Panc1 (cell line): ENCODE measurements at regions not wholly inside any gene's neighbourhood (a gene's known extent, or its start where the extent isn't known, plus 50 kb on each side); places are given as distances from the start of the nearest gene placed in this dataset.
"Not testable (repeated sequence)": the region's sequence is repeated elsewhere in the genome, so short reads cannot be mapped to it uniquely, and the experiment has no call there.

Experiments
- ATAC-seq: fragments of 200-7000 bp; cut with Tn5 transposase; 2 replicates; pipeline ENCODE4 v1.9.1; 2020; ENCODE audit warnings: mild to moderate bottlenecking, moderate library complexity
- BruUV-seq: library from RNA; stranded (reverse); fragments of 400-500 nt; replicated peaks from 2 replicates; lab custom pipeline; 2021; lab: Mats Ljungman, UMichigan
- CTCF ChIA-PET: fragments of 300-600 bp; sonication (Branson Sonifier 250); formaldehyde crosslinking; loops from one replicate; lab custom pipeline; 2022; ENCODE audit warnings: antibody characterized with exemption; lab: Charles Lee
- POLR2A ChIA-PET: fragments of 300-600 bp; sonication (Branson Sonifier 250); formaldehyde crosslinking; loops from one replicate; lab custom pipeline; 2022; ENCODE audit warnings: antibody characterized with exemption; lab: Charles Lee
- DNase-seq: peaks from one replicate; pipeline ENCODE4 v3.0.0-alpha.2; 2010; ENCODE audit warnings: low read depth, low spot score
- H3K27ac ChIP-seq: 2 replicates; pipeline ENCODE4 v1.5.1; 2011; ENCODE audit warnings: mild to moderate bottlenecking, low read length, inconsistent platforms
- H3K27me3 ChIP-seq: fragments of 200-500 bp; sonication (Bioruptor generic); 2 replicates; pipeline ENCODE4 v1.6.0; 2014; ENCODE audit warnings: low read length, inconsistent platforms; ENCODE audit not compliant: control insufficient read depth, insufficient read depth
- H3K36me3 ChIP-seq: fragments of 200-500 bp; sonication (Bioruptor generic); 2 replicates; pipeline ENCODE4 v1.5.1; 2014; ENCODE audit warnings: inconsistent platforms, mild to moderate bottlenecking, low read length, moderate library complexity; ENCODE audit not compliant: control insufficient read depth, insufficient read depth
- H3K4me1 ChIP-seq: 2 replicates; pipeline ENCODE4 v1.5.1; 2011; ENCODE audit warnings: inconsistent platforms, mild to moderate bottlenecking, low read length, moderate library complexity; ENCODE audit not compliant: control insufficient read depth, insufficient read depth
- H3K4me3 ChIP-seq, 2 experiments: 2 replicates each; pipeline ENCODE4 v1.5.1; 2011 to 2012; ENCODE audit warnings: low read depth in 2 of 2, low read length in 2 of 2, mild to moderate bottlenecking in 2 of 2, inconsistent platforms in 1 of 2, moderate library complexity in 1 of 2
- H3K9me3 ChIP-seq: fragments of 200-500 bp; sonication (Bioruptor generic); 2 replicates; pipeline ENCODE4 v1.5.1; 2014; ENCODE audit warnings: low read depth, mild to moderate bottlenecking, inconsistent platforms, low read length, moderate library complexity; ENCODE audit not compliant: control insufficient read depth, insufficient read depth
- CTCF ChIP-seq: fragments of 450-650 bp; IDR thresholded peaks from 2 replicates; pipeline ENCODE4 v1.5.1; 2017; ENCODE audit warnings: mild to moderate bottlenecking
- POLR2AphosphoS5 ChIP-seq: IDR thresholded peaks from 2 replicates; pipeline ENCODE4 v1.6.1; 2012; ENCODE audit warnings: mild to moderate bottlenecking, low read depth, low read length, moderate library complexity
- REST ChIP-seq, 2 experiments: IDR thresholded peaks; 2 replicates each; pipeline ENCODE4 v1.6.1; 2011 to 2012; ENCODE audit warnings: low read depth in 2 of 2, control low read depth in 1 of 2, low read length in 1 of 2, mild to moderate bottlenecking in 1 of 2, moderate library complexity in 1 of 2; ENCODE audit not compliant: insufficient read depth in 1 of 2
- SIN3A ChIP-seq: IDR thresholded peaks from 2 replicates; pipeline ENCODE4 v1.6.1; 2012; ENCODE audit warnings: low read depth, mild to moderate bottlenecking, low read length, moderate library complexity, borderline replicate concordance; ENCODE audit not compliant: insufficient read depth
- TCF7L2 ChIP-seq: IDR thresholded peaks from 2 replicates; pipeline ENCODE4 v1.6.1; 2011; ENCODE audit warnings: mild to moderate bottlenecking, low read depth, low read length, inconsistent platforms
- in situ Hi-C: cut with HindIII; loops from 2 replicates; pipeline ENCODE4 v1.10.0; 2016; ENCODE audit warnings: low sequenced_read_pairs, low pct_unique_long_range_greater_than_20kb
- intact Hi-C: fragments of 100-400 bp; cut with micrococcal nuclease; formaldehyde crosslinking; loops from one replicate; pipeline ENCODE4 v1.10.0; 2022; ENCODE audit not compliant: unreplicated experiment

- no peaks in the 10 kb centered on the region for H3K4me1 ChIP-seq
- BruUV-seq: no TSS peak
- no peak overlapping the region for H3K27ac ChIP-seq
- in situ Hi-C loops: no loop called here
- no peaks in the 10 kb centered on the region for H3K36me3 ChIP-seq
- H3K27me3 ChIP-seq: no peaks in the 10 kb centered on the region
- ChIA-PET POLR2A (no interaction called here), CTCF (no interaction called here)
- intact Hi-C loops: no loop called here
- TF ChIP-seq CTCF (no peak), TCF7L2 (no peak), SIN3A (no peak), POLR2AphosphoS5 (no peak), REST (IDR thresholded peaks at IDR 0.05; ENCODE audit: insufficient read depth in 1 of 2, low read depth in 2 of 2, low read length in 1 of 2) (no peak)
- ATAC-seq (no peak), DNase-seq (no peak)
- no peak overlapping the region for H3K4me3 ChIP-seq
- H3K9me3 ChIP-seq: no peaks in the 10 kb centered on the region
Observed at GRCh38 chr5:66285343-66285922, 141.3 kb downstream of the SREK1 start.

- Histone ChIP-seq H3K27me3 (peaks cover 9% of the 10 kb centered on the region; the same call in 1 of the 2 replicates), H3K4me1 (no peaks in the 10 kb centered on the region), H3K36me3 (no peaks in the 10 kb centered on the region), H3K9me3 (no peaks in the 10 kb centered on the region), H3K4me3 (no peak overlapping the region), H3K27ac (no peak overlapping the region)
- no TSS peak for BruUV-seq
- ChIA-PET CTCF (no interaction called here), POLR2A (no interaction called here)
- in situ Hi-C loops (no loop called here), intact Hi-C loops (no loop called here)
- DNase-seq (no peak), ATAC-seq (no peak)
- no peak for TF ChIP-seq REST (IDR thresholded peaks at IDR 0.05; ENCODE audit: insufficient read depth in 1 of 2, low read depth in 2 of 2, low read length in 1 of 2)
- no peak for TF ChIP-seq TCF7L2
- no peak for TF ChIP-seq SIN3A
- TF ChIP-seq POLR2AphosphoS5: no peak
- no peak for TF ChIP-seq CTCF
Observed at GRCh38 chr5:66291771-66292170, 147.7 kb downstream of the SREK1 start.

- BruUV-seq, H3K4me1 ChIP-seq, in situ Hi-C loops, H3K27me3 ChIP-seq, ATAC-seq, H3K9me3 ChIP-seq, H3K4me3 ChIP-seq, DNase-seq, CTCF ChIA-PET, POLR2A ChIA-PET, intact Hi-C loops, H3K27ac ChIP-seq, H3K36me3 ChIP-seq: not testable (repeated sequence)
Observed at GRCh38 chr5:66293851-66294250, 149.8 kb downstream of the SREK1 start.
